Activated CD4-positive, alpha-beta T cell treated with anti-CD3 and anti-CD28 coated beads, Interleukin-2, Interleukin-6, amounts not matched to agents 100 ng/mL and 50 ng/mL, durations not matched to agents 16 hours and 8 hours (primary cell): ENCODE measurements at regions not wholly inside any gene's neighbourhood (a gene's known extent, or its start where the extent isn't known, plus 50 kb on each side); places are given as distances from the start of the nearest gene placed in this dataset.
A peak's percentile ranks its signal among the peaks of the same experiment; 100 is the strongest.
"Not testable (repeated sequence)": the region's sequence is repeated elsewhere in the genome, so short reads cannot be mapped to it uniquely, and the experiment has no call there.

Experiments
- DNase-seq: peaks from one replicate; pipeline ENCODE4 v3.0.0-alpha.2; 2020

DNA sequence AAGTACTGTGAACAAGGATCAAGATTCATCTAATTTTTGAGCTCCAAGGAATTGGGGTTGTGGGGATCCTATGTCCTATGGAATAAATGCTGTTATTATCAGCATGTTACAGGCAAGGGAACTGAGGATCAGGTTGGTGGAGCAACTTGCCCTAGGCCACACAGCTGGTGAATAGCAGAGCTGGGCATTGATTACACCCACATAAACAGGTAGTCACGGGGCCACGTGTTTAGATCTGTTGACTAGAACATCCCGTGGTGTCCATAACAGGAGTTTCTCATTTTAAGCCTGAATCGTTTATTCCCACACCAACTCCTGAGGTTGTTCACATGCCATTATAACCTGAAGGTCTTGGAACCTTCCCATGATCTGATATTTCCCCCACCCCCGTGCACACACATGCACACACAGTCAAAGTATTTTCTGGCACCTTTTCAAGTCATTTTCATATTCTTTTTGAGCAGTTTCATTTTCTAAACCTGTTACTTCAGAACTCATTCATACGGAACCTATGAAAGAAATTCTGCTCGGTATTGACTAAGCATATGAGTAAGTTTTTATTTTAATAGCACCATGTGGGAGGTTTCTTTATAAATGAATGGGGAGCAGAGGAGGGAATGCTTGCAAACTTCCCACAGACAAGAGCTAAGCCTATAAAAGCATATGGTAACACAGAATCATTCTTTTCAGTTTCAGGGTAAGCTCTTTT, 338.1 kb downstream of the ANAPC1 start:
- not testable (repeated sequence) for DNase-seq

- DNase-seq, result not testable (repeated sequence)
Measured at GRCh38 chr2:111546578-111546977, 337.4 kb downstream of the ANAPC1 start.

DNA sequence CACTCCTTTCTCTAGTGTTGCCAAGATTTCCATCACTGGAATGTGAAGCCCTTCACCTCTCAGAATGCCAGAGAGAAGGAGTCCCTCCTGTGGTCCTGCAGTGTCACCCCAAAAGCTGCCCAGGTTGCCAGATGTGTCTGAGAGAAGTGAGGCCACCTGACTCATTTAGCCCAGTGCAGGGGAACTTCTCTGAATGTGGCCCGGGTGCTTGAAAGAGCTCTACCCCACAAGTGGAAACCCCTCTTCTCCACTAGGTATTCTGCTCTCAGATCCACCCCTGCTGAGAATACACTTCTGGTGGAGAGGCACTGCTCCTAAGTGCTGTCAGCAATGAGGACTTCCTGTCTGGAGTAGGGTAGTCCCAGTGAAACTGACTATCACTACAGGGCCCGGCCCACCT, 334.8 kb downstream of the ANAPC1 start:
- not testable (repeated sequence) for DNase-seq

GRCh38 chr2:111551428-111551827, 332.6 kb downstream of the ANAPC1 start:
- not testable (repeated sequence) for DNase-seq

DNA sequence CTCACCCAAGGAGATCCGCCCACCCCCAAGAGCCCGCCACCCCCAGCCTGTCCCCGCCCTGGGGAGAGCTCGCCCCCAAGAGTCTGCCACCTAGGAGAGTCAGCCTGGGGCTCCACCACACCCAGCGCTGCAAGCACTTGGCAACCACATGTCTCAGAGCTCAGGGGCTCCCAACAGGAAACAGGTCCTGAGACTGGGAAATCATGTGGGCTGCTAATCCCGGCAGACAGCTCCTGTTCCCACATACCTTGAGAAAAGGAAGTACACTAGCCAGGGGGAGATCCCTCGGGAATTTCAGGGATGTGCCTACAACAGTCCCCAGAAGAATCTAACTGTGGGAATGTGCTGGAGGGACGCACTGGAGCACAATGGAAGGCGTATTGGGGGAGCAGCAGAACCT, 331.4 kb downstream of the ANAPC1 start:
- DNase-seq, result not testable (repeated sequence)

GRCh38 chr2:111559301-111559700, 324.7 kb downstream of the ANAPC1 start:
- not testable (repeated sequence) for DNase-seq

GRCh38 chr2:111559814-111560213, 324.2 kb downstream of the ANAPC1 start:
- DNase-seq, result not testable (repeated sequence)

DNA sequence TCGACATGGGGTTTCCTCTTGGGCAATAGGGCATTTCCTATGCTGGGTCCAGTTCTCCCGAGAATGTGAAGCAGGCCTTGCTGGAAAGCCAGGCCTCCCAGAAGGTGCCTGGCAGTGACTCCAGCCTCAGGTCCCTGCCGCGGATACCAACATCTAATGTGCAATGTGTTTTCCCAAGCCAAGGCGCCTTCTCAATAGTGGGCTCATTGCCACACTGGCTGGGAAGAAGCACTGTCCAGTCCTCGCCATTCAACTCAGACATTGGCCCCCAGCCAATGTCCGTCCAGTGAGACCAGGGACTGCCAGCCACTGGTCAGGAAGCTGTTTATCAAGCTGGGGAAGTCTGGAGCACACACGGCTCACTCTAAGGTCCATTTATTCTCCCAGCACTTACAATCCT, 317.9 kb downstream of the ANAPC1 start:
- not testable (repeated sequence) for DNase-seq

- DNase-seq, result peak; percentile 9
Measured at GRCh38 chr2:111567233-111567632, 316.8 kb downstream of the ANAPC1 start.

GRCh38 chr2:111569356-111570199, 314.4 kb downstream of the ANAPC1 start:
- not testable (repeated sequence) for DNase-seq

- DNase-seq, result peak; percentile 13
Measured at GRCh38 chr2:111570300-111571114, 313.5 kb downstream of the ANAPC1 start.

DNA sequence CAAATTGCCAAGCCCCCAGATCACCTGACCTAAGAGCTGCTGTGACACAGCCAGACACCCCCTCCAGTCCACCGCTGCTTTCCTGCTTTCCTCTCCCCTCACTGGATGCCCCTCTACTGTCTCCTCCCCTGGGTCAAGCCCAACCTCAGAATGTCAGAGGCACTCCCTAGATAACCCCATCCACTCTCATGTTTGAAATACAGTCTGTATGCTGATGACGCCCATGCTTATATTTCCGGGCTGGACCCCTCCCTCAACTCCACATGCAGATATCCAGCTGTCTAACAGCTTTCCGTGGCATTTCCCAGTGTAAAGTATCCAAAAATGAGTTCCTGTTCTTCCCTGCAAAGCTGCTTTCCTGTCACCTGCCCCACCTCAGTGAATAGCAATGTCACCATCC, 309.2 kb downstream of the ANAPC1 start:
- not testable (repeated sequence) for DNase-seq

GRCh38 chr2:111577154-111577885, 306.7 kb downstream of the ANAPC1 start:
- DNase-seq, result not testable (repeated sequence)

GRCh38 chr2:111579500-111580134, 304.4 kb downstream of the ANAPC1 start:
- DNase-seq, result not testable (repeated sequence)

DNA sequence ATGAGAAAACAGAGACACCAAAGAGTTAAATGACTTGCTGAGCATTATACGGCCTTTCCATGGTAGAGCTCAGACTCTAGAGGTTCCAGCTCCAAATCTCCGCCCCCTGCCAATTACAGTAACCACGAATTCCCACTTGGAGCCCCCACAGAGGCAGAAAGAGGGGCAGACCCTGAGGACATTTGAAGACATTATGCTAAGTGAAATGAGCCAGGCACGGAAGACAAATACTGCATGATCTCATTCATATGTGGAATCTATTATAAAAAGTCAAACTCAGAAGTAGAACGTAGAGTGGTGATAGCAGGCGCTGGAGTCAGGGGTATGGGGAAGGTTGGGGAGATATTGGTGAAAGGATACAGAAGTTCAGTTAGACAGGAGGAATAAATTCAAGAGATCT, 303.4 kb downstream of the ANAPC1 start:
- not testable (repeated sequence) for DNase-seq

- not testable (repeated sequence) for DNase-seq
Measured at GRCh38 chr2:111582090-111582489, 301.9 kb downstream of the ANAPC1 start.

- DNase-seq, result not testable (repeated sequence)
Measured at GRCh38 chr2:111583480-111583879, 300.5 kb downstream of the ANAPC1 start.

DNA sequence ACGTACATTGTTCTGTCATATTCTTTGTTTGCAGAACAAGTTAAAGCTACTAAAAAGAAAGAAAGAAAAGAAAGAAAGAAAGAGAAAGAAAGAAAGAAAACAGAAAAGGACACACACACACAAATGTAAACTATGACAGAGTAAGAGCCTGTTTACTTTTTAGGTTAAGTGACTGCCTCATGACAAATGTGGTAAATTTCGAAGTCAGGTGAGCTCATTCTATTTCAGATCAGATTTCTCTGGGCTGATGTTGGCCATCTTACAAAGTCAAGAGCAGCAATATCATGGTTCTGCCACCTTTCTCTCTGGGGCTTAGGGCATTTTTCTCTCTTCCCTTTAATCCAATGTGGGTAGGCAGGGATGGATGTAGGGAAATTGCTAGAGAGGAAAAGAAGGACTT, 299.5 kb downstream of the ANAPC1 start:
- DNase-seq, result not testable (repeated sequence)

DNA sequence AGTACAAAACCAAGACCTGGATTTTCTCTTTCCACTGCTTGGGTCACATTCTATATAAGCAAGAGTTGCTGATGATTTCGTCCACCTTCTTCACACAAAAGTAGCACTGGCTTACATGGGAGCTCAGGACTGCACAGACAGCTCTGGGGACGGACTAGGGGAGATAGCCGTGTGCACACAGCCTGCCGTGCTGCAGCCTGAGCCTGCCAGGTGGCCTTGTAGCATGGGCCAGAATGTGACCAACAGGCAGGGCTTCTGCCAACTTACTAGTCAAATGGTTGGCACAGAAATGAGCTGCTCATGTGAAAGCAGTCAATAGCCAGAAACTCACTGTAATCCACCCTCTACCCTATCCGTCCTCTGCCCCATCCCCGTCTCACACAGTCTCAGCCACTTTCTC, 299.0 kb downstream of the ANAPC1 start:
- DNase-seq, result not testable (repeated sequence)

DNA sequence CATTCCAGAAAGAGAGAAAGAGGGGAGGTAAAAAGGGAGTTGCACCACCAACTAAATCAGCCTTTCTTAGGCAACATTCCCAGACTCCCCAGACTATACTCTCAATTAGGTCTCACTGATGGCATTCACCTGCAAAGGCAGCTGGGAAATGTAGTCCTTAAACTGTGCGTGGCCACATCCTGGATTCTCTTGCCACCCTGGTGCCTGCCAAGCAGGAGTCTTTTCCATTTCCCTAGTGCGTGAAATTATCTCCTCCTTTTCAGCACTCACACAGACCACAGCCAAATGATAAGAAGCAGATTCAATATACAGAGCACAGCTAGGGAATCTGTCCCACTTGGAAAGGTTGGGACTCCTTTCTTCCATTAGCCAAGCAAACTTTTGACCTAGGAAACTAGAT, 298.0 kb downstream of the ANAPC1 start:
- not testable (repeated sequence) for DNase-seq

DNA sequence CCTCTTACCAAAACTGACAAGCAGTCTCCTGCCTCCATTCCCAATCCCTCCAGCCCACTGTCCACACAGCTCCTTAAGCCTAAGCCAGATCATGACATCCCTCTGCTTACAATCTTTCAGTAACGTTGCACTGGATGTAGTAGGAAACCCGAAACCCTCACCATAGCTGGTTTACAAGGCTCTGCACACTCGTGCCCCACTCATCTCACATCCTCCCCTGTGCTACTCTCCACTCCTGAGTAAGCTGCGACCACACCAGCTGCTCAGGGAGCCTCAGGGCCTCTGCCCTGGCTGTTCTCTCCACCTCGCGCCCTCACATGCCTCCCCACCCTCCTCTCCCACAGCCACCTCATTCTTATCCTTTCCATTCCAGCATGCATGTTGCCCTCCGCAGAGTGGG, 288.9 kb downstream of the ANAPC1 start:
- not testable (repeated sequence) for DNase-seq
